Ascending aorta (tissue), 2 donors: ENCODE measurements at regions not wholly inside any gene's neighbourhood (a gene's known extent, or its start where the extent isn't known, plus 50 kb on each side); places are given as distances from the start of the nearest gene placed in this dataset.

Experiments used
- DNase-seq, 2 donors: peaks; one replicate each; pipeline ENCODE4 v3.0.0-alpha.2; 2019; ENCODE audit warnings: low spot score in 2 of 2
- H3K27ac ChIP-seq, 2 donors: fragments of 200-600 bp; sonication (generic); one replicate each; pipeline ENCODE4 v1.5.1; 2016 to 2017; ENCODE audit warnings: mild to moderate bottlenecking in 1 of 2
- H3K27me3 ChIP-seq: fragments of 200-600 bp; sonication (generic); one replicate; pipeline ENCODE4 v1.5.1; 2017
- H3K36me3 ChIP-seq, 2 donors: fragments of 200-600 bp; sonication (generic); one replicate each; pipeline ENCODE4 v1.5.1; 2016
- H3K4me1 ChIP-seq, 2 donors: fragments of 200-600 bp; sonication (generic); one replicate each; pipeline ENCODE4 v1.5.1; 2016 to 2017; ENCODE audit warnings: mild to moderate bottlenecking in 1 of 2
- H3K4me3 ChIP-seq, 2 donors: fragments of 200-600 bp; sonication (generic); one replicate each; pipeline ENCODE4 v1.5.1; 2016 to 2017; ENCODE audit warnings: mild to moderate bottlenecking in 1 of 2
- H3K9me3 ChIP-seq, 2 donors: fragments of 200-600 bp; sonication (generic); one replicate each; pipeline ENCODE4 v1.5.1; 2016
- intact Hi-C: fragments of 100-400 bp; cut with DNase I; formaldehyde crosslinking; loops from one replicate; pipeline ENCODE4 v1.15.1; 2023
- TF ChIP-seq, protein P1 (sequence below), 3 experiments: fragments of 200-600 bp in 2 of 3; fragments of 450-650 bp in 1 of 3; sonication (generic) in 2 of 3; IDR thresholded peaks; one replicate each; pipeline ENCODE4 v1.5.1; 2016 to 2019; ENCODE audit warnings: antibody characterized with exemption in 3 of 3, mild to moderate bottlenecking in 1 of 3, moderate library complexity in 1 of 3

DNA sequence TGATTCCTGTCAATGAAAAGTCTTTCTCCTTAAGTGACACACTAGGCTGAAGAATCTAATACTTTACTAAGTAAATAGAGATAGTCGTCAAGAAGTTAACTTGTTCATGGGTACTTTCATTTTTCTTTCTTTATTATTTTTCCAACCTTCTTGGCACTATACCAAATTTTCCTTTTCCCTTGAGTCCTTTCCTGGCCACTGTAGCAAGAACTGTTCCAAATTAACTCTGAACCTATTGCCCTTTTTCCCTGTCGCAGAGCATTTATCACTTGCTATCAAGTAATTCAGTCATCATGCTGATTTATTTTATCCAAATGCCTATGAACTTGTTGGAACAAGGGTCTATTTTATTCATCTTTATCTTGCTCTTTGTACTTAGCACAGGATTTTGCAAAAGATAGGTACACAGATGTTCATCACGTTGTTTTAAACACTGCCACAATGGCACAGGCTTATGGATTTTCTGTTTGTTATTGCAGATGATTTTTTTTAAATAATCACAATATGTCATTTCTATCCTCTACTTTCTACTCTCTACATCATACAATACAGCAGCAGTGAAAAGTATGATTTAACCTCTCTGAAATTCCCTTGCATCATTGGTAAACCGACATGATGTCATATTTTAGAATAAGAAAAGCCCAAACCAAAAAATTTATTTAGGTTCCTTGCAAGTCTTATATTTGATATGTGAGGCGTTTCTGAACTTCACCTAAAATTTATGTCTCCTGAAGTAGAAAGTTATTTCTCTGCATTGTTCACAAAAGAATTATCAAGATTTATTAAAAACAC is 2352.3 kb downstream of the PCDH7 start:
- intact Hi-C loops, result no loop called here
- Histone ChIP-seq H3K9me3 (no peaks in the 10 kb centered on the region), H3K4me1 (no peaks in the 10 kb centered on the region), H3K36me3 (no peaks in the 10 kb centered on the region), H3K4me3 (no peak overlapping the region), H3K27me3 (no peaks in the 10 kb centered on the region), H3K27ac (no peak overlapping the region)
- TF ChIP-seq, protein P1, sequence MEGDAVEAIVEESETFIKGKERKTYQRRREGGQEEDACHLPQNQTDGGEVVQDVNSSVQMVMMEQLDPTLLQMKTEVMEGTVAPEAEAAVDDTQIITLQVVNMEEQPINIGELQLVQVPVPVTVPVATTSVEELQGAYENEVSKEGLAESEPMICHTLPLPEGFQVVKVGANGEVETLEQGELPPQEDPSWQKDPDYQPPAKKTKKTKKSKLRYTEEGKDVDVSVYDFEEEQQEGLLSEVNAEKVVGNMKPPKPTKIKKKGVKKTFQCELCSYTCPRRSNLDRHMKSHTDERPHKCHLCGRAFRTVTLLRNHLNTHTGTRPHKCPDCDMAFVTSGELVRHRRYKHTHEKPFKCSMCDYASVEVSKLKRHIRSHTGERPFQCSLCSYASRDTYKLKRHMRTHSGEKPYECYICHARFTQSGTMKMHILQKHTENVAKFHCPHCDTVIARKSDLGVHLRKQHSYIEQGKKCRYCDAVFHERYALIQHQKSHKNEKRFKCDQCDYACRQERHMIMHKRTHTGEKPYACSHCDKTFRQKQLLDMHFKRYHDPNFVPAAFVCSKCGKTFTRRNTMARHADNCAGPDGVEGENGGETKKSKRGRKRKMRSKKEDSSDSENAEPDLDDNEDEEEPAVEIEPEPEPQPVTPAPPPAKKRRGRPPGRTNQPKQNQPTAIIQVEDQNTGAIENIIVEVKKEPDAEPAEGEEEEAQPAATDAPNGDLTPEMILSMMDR (IDR thresholded peaks at IDR 0.05), result no peak
- DNase-seq, result no peak

DNA sequence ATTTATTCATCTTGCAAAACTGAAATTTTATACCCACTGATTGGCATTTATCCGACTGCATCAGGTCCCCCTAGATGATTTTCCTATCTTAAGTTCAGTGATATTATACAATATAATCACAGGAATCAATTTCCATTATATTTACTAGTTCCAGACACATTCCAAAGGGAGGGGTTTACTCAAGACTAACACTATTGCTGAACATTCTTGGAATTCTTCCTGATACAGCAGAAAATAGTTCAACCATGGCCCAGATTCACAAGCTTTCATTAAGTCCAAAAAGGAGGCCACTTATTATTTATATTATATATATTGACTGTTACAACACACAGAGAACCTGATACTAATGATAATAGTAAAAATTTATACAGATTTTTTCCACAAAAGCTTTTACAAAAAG is 2353.6 kb downstream of the PCDH7 start:
- TF ChIP-seq, protein P1 (IDR thresholded peaks at IDR 0.05), result no peak
- Histone ChIP-seq H3K27me3 (no peaks in the 10 kb centered on the region), H3K4me1 (no peaks in the 10 kb centered on the region), H3K4me3 (no peak overlapping the region), H3K9me3 (no peaks in the 10 kb centered on the region), H3K27ac (no peak overlapping the region), H3K36me3 (no peaks in the 10 kb centered on the region)
- DNase-seq, result no peak
- intact Hi-C loops, result no loop called here

DNA sequence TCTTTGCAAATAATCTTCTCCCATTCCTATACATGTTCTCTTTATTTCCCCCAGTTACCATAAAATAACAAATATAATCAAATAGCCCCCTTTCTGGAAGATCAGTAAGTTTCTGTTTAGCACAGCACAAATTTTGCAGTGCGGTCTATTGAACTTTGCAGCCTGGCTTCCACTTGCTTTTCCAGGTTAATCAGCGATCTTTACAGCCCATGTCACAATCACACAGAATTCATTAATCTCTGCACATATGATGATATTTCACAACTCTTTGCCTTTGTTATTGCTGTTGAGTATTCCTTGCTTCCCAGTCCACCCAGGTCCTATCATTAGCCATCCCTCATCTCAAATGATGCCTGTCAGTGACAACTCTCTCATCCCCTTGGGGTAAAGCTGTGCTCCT is 2358.0 kb downstream of the PCDH7 start:
- Histone ChIP-seq H3K9me3 (no peaks in the 10 kb centered on the region), H3K27me3 (no peaks in the 10 kb centered on the region), H3K4me3 (no peak overlapping the region), H3K36me3 (no peaks in the 10 kb centered on the region), H3K27ac (no peak overlapping the region), H3K4me1 (no peaks in the 10 kb centered on the region)
- TF ChIP-seq, protein P1 (IDR thresholded peaks at IDR 0.05), result no peak
- intact Hi-C loops, result no loop called here
- no peak for DNase-seq

DNA sequence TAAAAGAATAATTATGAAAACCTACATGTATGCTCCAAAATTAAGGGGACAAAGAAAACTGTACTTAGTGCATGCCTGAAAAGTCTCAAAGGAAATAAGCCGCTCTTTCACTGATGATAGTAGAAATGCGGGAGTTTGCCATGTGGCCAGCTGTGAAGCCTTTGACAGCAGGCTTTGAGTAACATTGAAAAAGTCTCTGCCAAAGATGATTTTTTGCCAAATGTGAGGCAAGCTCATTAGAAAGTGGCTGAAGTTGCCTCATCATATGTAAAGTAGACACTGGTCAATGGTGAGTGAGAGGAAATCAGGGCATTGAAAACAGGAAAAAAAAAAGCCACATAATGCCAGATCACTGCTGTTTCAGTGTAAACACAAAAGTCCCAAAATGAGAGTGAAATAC is 2360.1 kb downstream of the PCDH7 start:
- no peaks in the 10 kb centered on the region for H3K36me3 ChIP-seq
- intact Hi-C loops, result no loop called here
- no peaks in the 10 kb centered on the region for H3K4me1 ChIP-seq
- no peak overlapping the region for H3K27ac ChIP-seq
- no peak for DNase-seq
- H3K4me3 ChIP-seq, result no peak overlapping the region
- TF ChIP-seq, protein P1 (IDR thresholded peaks at IDR 0.05), result no peak
- H3K27me3 ChIP-seq, result no peaks in the 10 kb centered on the region
- no peaks in the 10 kb centered on the region for H3K9me3 ChIP-seq

DNA sequence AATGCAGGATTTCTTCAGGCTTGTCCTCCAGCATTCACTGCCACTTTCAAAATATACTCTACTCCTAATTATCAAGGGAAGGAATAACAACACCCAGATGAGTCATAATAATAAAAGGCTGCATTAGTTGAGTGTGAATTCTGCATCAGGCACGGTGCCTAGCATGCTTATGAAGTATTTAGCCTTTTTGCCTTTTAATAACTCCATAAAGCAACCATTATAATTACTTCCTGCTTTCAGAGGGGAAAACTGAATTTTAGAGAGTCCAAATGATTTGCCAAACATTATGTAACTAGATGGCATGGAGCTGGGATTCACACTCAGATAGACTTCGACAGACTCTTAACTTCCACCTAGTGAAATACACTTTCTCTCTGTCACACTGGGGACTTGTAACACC is 2365.5 kb downstream of the PCDH7 start:
- no peaks in the 10 kb centered on the region for H3K36me3 ChIP-seq
- H3K27me3 ChIP-seq, result no peaks in the 10 kb centered on the region
- intact Hi-C loops, result no loop called here
- no peaks in the 10 kb centered on the region for H3K9me3 ChIP-seq
- no peak overlapping the region for H3K27ac ChIP-seq
- DNase-seq, result no peak
- H3K4me3 ChIP-seq, result no peak overlapping the region
- TF ChIP-seq, protein P1 (IDR thresholded peaks at IDR 0.05), result no peak
- no peaks in the 10 kb centered on the region for H3K4me1 ChIP-seq
